Bronchial epithelial cell (primary cell): ENCODE measurements at regions not wholly inside any gene's neighbourhood (a gene's known extent, or its start where the extent isn't known, plus 50 kb on each side); places are given as distances from the start of the nearest gene placed in this dataset.

Experiments
- DNase-seq: peaks from one replicate; pipeline ENCODE4 v3.0.0-alpha.2; 2010; ENCODE audit warnings: low read depth
- FAIRE-seq: peaks from 2 replicates; lab custom pipeline; 2011; peaks lifted over from hg19 to GRCh38; lab: Jason Lieb, UNC
- H3K27me3 ChIP-seq: 2 replicates; pipeline ENCODE4 v1.5.1; 2011; ENCODE audit warnings: low read length; ENCODE audit not compliant: control insufficient read depth, insufficient read depth
- H3K36me3 ChIP-seq: 2 replicates; pipeline ENCODE4 v1.5.1; 2011; ENCODE audit warnings: low read length; ENCODE audit not compliant: control insufficient read depth, insufficient read depth
- H3K4me3 ChIP-seq: 2 replicates; pipeline ENCODE4 v1.5.1; 2011; ENCODE audit warnings: mild to moderate bottlenecking, low read depth, low read length, control low read depth
- CTCF ChIP-seq: IDR thresholded peaks from 2 replicates; pipeline ENCODE4 v1.5.1; 2011; ENCODE audit warnings: mild to moderate bottlenecking, moderate library complexity, low read length, control low read depth, inconsistent platforms; ENCODE audit not compliant: insufficient read depth, severe bottlenecking

- no peaks in the 10 kb centered on the region for H3K27me3 ChIP-seq
- H3K4me3 ChIP-seq = no peak overlapping the region
- H3K36me3 ChIP-seq = peaks cover 5% of the 10 kb centered on the region
- TF ChIP-seq CTCF = no peak
- DNase-seq (no peak), FAIRE-seq (no peak)
Measured at GRCh38 chr15:25072857-25073476, 118.2 kb downstream of the SNRPN start.

GRCh38 chr15:25087137-25087536 lies 132.3 kb downstream of the SNRPN start:
- Histone ChIP-seq H3K36me3 (peaks cover 9% of the 10 kb centered on the region), H3K27me3 (no peaks in the 10 kb centered on the region), H3K4me3 (no peak overlapping the region)
- FAIRE-seq = no peak
- DNase-seq = no peak
- TF ChIP-seq CTCF = no peak

GRCh38 chr15:25088261-25088790 lies 133.5 kb downstream of the SNRPN start:
- peak; percentile 43 for FAIRE-seq
- Histone ChIP-seq H3K27me3 (no peaks in the 10 kb centered on the region), H3K36me3 (peaks cover 7% of the 10 kb centered on the region), H3K4me3 (no peak overlapping the region)
- TF ChIP-seq CTCF = no peak
- no peak for DNase-seq

- no peak for TF ChIP-seq CTCF
- FAIRE-seq (no peak), DNase-seq (no peak)
- H3K27me3 ChIP-seq = no peaks in the 10 kb centered on the region
- H3K4me3 ChIP-seq = no peak overlapping the region
- H3K36me3 ChIP-seq = peaks cover 9% of the 10 kb centered on the region
Measured at GRCh38 chr15:25089577-25089976, 134.8 kb downstream of the SNRPN start.

GRCh38 chr15:25090073-25090733 lies 135.4 kb downstream of the SNRPN start:
- no peak overlapping the region for H3K4me3 ChIP-seq
- FAIRE-seq (peak; percentile 80), DNase-seq (no peak)
- TF ChIP-seq CTCF = no peak
- no peaks in the 10 kb centered on the region for H3K27me3 ChIP-seq
- peaks cover 9% of the 10 kb centered on the region for H3K36me3 ChIP-seq
